ENCODE measurements at regions not wholly inside any gene's neighbourhood (a gene's known extent, or its start where the extent isn't known, plus 50 kb on each side); places are given as distances from the start of the nearest gene placed in this dataset.

- H4K20me1 ChIP-seq (ENCODE audit: low read depth): no peaks in the 10 kb centered on the region
- Mint-ChIP-seq H3K4me3 (no peak overlapping the region), H3K27me3 (ENCODE audit: insufficient read depth, low read depth) (peaks cover 2% of the 10 kb centered on the region), H3K4me1 (peaks cover 6% of the 10 kb centered on the region), H3K9me3 (peaks cover 2% of the 10 kb centered on the region), H3K27ac (no peak overlapping the region), H3K36me3 (no peaks in the 10 kb centered on the region)
- H2AFZ ChIP-seq (replicated peaks): no peak overlapping the region
- no peak overlapping the region for H3K4me2 ChIP-seq
- H3F3A ChIP-seq (ENCODE audit: low read depth): no peaks in the 10 kb centered on the region
- no peaks in the 10 kb centered on the region for H3K79me2 ChIP-seq (ENCODE audit: low read depth)
- H3K27me3 ChIP-seq: no peaks in the 10 kb centered on the region
- H3K4me1 ChIP-seq: peaks cover 6% of the 10 kb centered on the region
- no peaks in the 10 kb centered on the region for H3K9me3 ChIP-seq (ENCODE audit: low read depth)
- TF ChIP-seq EZH2phosphoT487 (IDR thresholded peaks at IDR 0.05): no peak
- H3K4me3 ChIP-seq: no peak overlapping the region
- no peak overlapping the region for H3K9ac ChIP-seq
- H3K27ac ChIP-seq: no peak overlapping the region
- H3K36me3 ChIP-seq: no peaks in the 10 kb centered on the region
- DNase-seq (ENCODE audit: low spot score): no peak
These were observed 267.7 kb upstream of the PROX1 start for GRCh38 chr1:213720032-213720431.

- no peaks in the 10 kb centered on the region for H4K20me1 ChIP-seq (ENCODE audit: low read depth)
- DNase-seq (ENCODE audit: low spot score): peak; percentile 14
- H3K27ac ChIP-seq: no peak overlapping the region
- TF ChIP-seq EZH2 (IDR thresholded peaks at IDR 0.05): no peak
- no peak for TF ChIP-seq CTCF (IDR thresholded peaks at IDR 0.05)
- no peak for TF ChIP-seq EZH2phosphoT487 (IDR thresholded peaks at IDR 0.05)
- no peak overlapping the region for H3K4me3 Mint-ChIP-seq
- peaks cover 19% of the 10 kb centered on the region for H3K4me1 Mint-ChIP-seq
- H3K27ac Mint-ChIP-seq: no peak overlapping the region
- no peaks in the 10 kb centered on the region for H3K27me3 ChIP-seq
- H3K9me3 ChIP-seq (ENCODE audit: low read depth): no peaks in the 10 kb centered on the region
- H3K4me1 ChIP-seq: no peaks in the 10 kb centered on the region
- no peak overlapping the region for H2AFZ ChIP-seq (replicated peaks)
- H3F3A ChIP-seq (ENCODE audit: low read depth): no peaks in the 10 kb centered on the region
- H3K27me3 Mint-ChIP-seq (ENCODE audit: insufficient read depth, low read depth): peaks cover 3% of the 10 kb centered on the region
- no peaks in the 10 kb centered on the region for H3K36me3 Mint-ChIP-seq
- no peaks in the 10 kb centered on the region for H3K79me2 ChIP-seq (ENCODE audit: low read depth)
- H3K9me3 Mint-ChIP-seq: peaks cover 2% of the 10 kb centered on the region
- H3K36me3 ChIP-seq: no peaks in the 10 kb centered on the region
- no peak overlapping the region for H3K9ac ChIP-seq
- no peak overlapping the region for H3K4me2 ChIP-seq
- H3K4me3 ChIP-seq: no peak overlapping the region
These were observed 264.6 kb upstream of the PROX1 start for GRCh38 chr1:213723187-213723586.

- no peaks in the 10 kb centered on the region for H3K79me2 ChIP-seq (ENCODE audit: low read depth)
- Mint-ChIP-seq H3K9me3 (no peaks in the 10 kb centered on the region), H3K27ac (peak overlapping the region; percentile 55), H3K4me3 (no peak overlapping the region), H3K4me1 (peaks cover 28% of the 10 kb centered on the region), H3K27me3 (ENCODE audit: insufficient read depth, low read depth) (peaks cover 3% of the 10 kb centered on the region), H3K36me3 (no peaks in the 10 kb centered on the region)
- H3K4me3 ChIP-seq: no peak overlapping the region
- no peaks in the 10 kb centered on the region for H3K36me3 ChIP-seq
- no peak overlapping the region for H3K4me2 ChIP-seq
- H3K9ac ChIP-seq: no peak overlapping the region
- no peak for TF ChIP-seq CTCF (IDR thresholded peaks at IDR 0.05)
- TF ChIP-seq EZH2phosphoT487 (IDR thresholded peaks at IDR 0.05): no peak
- no peak for TF ChIP-seq EZH2 (IDR thresholded peaks at IDR 0.05)
- no peaks in the 10 kb centered on the region for H4K20me1 ChIP-seq (ENCODE audit: low read depth)
- peak overlapping the region; percentile 39 for H2AFZ ChIP-seq (replicated peaks)
- no peaks in the 10 kb centered on the region for H3K9me3 ChIP-seq (ENCODE audit: low read depth)
- H3F3A ChIP-seq (ENCODE audit: low read depth): no peaks in the 10 kb centered on the region
- no peaks in the 10 kb centered on the region for H3K4me1 ChIP-seq
- no peaks in the 10 kb centered on the region for H3K27me3 ChIP-seq
- no peak overlapping the region for H3K27ac ChIP-seq
- DNase-seq (ENCODE audit: low spot score): peak; percentile 33
These were observed 262.9 kb upstream of the PROX1 start for GRCh38 chr1:213724640-213725536.

All from neural progenitor cell (in vitro differentiated cells).